HG03139 (cell line): ENCODE measurements at regions not wholly inside any gene's neighbourhood (a gene's known extent, or its start where the extent isn't known, plus 50 kb on each side); places are given as distances from the start of the nearest gene placed in this dataset.
A peak's percentile ranks its signal among the peaks of the same experiment; 100 is the strongest.
"Not testable (repeated sequence)": the region's sequence is repeated elsewhere in the genome, so short reads cannot be mapped to it uniquely, and the experiment has no call there.

Experiments
- ATAC-seq: cut with Tn5 transposase; IDR thresholded peaks from one replicate; pipeline ENCODE4 v1.9.1; 2021; ENCODE audit not compliant: unreplicated experiment

DNA sequence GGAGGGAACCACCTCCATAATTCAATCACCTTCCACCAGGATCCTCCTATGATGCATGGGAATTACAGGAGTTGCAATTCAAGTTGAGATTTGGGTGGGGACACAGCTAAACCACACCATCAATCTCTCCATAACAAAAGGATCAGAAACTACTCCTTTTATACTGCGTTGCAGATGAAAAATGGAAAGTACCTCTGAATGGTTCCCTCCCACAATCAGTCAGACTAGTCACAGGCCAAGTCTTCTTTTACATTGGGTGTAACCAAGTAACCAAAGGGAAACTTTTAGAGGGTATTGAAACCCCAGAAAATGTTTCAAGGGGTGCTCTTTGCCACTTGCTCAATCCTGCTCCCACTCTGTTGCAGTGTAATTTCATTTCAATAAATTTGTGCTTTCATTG lies 504.3 kb upstream of the CNTN3 start:
- ATAC-seq = no peak

GRCh38 chr3:75126556-75126955 lies 512.1 kb upstream of the CNTN3 start:
- ATAC-seq = no peak

DNA sequence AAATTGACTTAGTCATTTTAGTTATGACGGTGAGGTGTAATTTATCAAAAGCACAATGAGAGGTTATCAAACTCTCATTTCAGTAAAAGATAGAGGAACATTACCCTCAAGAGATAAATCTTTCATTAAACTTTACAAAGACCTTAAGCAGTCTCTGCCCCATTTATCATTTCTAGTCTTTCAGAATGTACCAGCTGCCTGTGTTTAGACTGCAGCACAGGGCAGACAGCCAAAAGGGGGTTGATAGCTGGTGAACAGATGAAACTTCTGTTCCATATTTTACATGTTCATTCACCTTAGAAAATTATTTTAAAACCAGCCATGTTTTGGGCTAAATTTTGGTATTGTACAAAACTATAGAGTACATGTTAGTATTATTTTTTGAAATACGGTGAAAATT lies 514.6 kb upstream of the CNTN3 start:
- no peak for ATAC-seq

DNA sequence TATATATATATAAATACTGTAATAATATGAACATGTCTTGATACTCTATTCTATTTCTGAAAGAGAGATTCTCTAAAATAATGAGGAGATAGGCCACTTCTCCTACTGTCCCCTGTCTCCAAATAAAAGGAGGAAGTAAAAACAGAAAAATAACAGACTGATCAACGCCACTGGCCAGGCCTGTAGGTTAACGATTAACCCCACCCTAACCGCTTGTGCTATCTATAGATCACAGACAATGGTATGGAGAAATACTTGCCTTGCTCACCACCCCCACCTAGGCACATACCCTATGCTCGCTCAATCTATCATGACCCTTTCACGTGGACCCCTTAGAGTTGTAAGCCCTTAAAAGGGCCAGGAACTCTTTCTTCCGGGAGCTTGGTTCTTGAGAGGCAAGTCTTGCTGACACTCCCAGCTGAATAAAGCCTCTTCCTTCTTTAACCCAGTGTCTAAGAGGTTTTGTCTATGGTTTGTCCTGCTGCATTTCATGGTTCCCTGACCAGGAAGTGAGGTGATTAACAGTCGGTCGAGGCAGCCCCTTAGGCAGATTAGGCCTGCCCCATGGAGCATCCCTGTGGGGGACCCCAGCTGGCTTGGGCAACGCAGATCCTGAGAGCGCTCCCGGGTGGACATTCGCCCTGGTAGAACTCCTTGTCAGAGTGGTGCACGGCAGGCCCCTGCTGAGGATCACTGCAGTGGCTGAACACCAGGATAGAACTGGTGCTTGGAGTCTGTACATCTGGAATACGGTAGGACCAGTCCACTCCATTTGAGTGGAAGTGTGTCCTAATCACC lies 521.8 kb upstream of the CNTN3 start:
- no peak for ATAC-seq

DNA sequence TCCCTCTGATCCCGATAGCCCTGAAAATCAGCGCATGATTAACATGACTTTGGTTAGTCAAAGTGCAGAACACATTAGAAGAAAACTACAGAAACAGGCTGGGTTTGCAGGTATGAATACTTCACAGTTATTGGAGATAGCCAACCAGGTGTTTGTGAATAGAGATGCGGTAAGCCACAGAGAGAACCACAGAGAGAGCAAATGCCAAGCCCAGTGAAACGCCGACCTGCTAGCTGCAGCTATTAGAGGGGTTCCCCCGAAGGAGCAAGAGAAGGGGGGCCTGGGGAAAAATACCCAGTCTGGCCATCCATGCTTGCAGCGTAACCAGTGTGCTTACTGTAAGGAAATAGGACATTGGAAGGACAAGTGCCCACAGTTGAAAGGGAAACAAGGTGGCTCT lies 523.9 kb upstream of the CNTN3 start:
- no peak for ATAC-seq

- no peak for ATAC-seq
Measured at GRCh38 chr3:75140904-75141615, 523.1 kb upstream of the FRG2C start.

DNA sequence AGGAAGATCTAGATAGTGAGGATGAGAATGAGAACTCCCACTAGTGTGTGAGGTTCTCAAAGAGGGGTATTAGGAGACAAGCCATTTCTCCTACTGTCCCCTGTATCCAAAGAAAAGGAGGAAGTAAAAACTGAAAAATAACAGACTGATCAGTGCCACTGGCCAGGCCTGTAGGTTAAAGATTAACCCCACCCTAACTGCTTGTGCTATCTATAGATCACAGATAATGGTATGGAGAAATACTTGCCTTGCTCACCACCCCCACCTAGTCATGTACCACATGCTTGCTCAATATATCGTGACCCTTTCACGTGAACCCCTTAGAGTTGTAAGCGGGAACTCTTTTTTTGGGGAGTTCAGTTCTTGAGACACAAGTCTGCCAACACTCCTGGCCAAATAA lies 519.7 kb upstream of the FRG2C start:
- ATAC-seq = no peak

DNA sequence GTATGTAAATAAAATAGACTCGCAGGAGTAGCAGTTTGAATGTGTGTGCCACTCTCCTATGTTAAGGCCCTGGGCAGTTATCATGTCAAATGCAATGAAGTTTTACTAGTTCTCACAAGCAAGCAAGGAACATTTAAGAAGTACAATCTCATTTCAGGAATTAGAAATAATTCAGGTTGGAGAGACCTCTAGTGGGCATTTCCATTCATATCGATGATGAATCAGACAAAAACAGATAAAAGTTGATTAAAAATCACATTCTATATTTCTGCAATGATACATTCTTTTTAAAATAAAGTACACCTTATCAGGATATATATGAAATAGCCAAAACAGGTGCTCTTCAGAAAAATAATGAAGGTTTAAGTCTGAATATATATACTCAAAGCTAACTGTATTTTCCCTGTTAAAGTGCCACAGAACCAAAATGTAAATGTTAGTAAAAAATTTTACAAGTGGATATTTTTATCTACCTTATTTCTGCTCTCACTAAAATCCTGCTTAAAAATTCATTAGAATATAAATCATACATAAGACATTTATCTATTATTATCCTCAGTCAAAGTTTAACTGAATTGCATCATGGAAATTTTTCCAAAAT lies 492.4 kb upstream of the FRG2C start:
- no peak for ATAC-seq

DNA sequence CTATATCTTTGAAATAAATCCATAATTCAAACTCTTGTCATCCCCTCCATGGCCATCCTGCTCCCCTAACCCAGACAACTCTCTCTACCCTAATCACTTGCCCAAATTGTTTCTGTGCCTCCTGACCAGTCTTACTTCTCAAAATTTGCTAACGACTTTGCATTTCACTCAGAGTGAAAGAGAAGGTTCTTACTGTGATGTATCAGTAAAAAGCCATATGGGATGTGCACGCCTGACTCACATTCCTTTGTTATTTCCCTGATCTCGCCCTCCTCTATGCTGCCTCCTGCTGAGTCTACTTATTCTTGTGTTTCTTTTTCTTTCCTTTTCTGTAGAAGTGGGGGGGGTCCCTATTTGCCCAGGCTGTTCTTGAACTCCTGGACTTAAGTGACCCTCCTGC lies 487.2 kb upstream of the FRG2C start:
- no peak for ATAC-seq

- no peak for ATAC-seq
Measured at GRCh38 chr3:75180235-75180944, 483.7 kb upstream of the FRG2C start.

DNA sequence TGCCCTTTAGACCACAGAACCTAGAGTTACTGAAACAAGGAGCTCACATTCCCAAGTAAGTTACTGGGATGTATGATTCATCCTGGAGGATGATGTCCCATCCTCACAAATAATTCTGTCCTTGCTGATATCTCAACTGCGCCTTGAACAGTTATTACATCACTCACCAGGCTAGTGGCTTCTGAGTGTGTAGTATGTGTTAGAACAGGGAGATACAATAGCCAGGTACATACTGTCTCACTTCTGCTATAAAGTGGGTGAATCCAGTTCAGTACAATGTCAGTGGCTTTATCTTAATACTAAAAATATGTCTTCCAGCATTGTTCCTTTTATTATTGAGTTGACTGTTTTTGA lies 483.2 kb upstream of the FRG2C start:
- ATAC-seq = no peak

DNA sequence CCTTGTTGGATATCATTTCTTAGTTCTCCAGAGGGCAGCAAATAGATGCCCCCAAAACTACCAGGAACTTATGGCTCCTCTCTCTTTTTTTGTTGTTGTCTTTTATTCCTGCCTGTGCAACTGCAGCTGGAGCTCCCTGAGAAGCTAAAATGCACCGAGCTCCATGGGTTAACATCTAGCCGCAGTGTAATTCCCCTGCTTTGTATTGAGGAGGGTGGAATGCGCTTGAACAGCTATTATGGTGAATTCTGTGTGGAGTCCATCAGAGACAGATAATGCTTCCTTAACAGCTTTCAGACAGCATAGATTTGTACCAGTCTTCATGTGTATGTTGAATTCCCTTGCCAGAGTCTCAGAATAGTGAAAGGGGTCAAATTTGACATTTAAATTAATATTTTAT lies 475.2 kb upstream of the FRG2C start:
- ATAC-seq = no peak

DNA sequence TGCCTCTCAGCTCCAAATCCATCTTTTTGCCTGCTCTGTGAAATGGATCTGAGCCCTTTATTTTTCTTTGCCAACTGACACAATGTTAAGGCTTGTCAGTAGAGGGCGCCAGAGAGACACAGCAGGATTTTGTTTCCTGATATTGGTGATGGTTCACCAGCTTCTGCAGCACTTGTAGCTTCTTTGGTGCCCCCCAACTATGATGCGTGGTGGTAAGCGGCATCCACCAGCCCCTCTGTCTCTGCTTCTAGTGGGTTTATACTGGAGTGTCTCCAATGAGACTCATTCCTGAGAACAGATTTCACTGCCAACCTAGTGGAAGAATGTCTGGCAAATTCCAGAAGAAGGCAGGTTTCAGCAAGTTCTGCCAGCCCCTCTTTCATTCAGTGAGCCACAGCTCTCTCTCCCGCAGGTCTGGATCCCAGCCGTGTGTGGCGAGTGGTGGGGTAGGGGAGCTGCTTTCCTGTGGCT lies 471.9 kb upstream of the FRG2C start:
- peak; percentile 85 for ATAC-seq

DNA sequence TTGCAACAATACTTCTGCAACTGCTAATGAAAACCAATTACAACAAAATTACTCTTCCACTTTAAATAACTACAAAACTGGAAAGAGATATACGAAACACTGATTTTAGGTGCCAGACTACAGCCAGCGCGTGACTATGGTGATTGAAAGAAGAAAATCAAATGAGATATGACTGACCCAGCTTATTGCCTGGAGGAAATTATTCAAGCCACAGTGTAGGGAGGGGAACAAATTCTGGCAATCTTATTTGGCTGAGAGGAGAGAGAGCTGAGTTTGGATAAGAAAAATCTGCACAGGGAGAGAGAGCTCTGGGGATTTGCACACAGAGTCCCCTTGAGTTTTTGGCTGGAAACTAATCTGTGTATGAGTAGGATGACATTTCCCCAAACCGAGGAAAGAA lies 470.3 kb upstream of the FRG2C start:
- no peak for ATAC-seq

DNA sequence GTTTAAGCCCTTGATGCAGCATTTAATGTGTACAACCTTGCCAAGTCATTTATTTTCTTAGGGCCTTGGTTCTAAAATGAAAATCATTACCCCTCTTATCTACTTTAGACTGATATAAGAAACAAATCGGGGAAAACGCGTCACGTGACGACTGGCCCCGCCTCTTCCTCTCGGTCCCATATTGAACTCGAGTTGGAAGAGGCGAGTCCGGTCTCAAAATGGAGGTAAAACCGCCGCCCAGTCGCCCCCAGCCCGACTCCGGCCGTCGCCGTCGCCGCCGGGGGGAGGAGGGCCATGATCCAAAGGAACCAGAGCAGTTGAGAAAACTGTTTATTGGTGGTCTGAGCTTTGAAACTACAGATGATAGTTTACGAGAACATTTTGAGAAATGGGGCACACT lies 449.8 kb upstream of the FRG2C start:
- not testable (repeated sequence) for ATAC-seq

- no peak for ATAC-seq
Measured at GRCh38 chr3:75218577-75218976, 445.6 kb upstream of the FRG2C start.

GRCh38 chr3:75220932-75221331 lies 443.2 kb upstream of the FRG2C start:
- no peak for ATAC-seq

- ATAC-seq = no peak
Measured at GRCh38 chr3:75224412-75224811, 439.7 kb upstream of the FRG2C start.

DNA sequence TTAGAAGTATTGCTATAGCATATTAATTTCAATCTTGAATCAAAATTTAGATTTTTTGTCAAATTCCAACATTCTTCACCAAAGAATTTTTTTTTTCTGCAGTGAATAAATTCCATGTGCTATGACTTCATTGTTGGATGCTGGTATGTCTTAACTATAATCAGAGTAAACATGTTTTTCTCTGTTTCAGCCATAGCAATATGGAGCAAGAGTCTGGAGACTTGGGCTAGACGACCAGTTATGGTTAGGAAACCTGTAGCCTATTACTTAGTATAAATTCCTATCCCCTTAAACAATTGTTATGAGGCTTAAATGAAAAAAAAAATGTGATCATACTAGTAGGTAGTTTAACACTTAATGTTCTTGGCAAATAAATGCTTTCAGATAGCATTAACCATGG lies 431.9 kb upstream of the FRG2C start:
- no peak for ATAC-seq

- ATAC-seq = no peak
Measured at GRCh38 chr3:75235631-75236030, 428.5 kb upstream of the FRG2C start.

DNA sequence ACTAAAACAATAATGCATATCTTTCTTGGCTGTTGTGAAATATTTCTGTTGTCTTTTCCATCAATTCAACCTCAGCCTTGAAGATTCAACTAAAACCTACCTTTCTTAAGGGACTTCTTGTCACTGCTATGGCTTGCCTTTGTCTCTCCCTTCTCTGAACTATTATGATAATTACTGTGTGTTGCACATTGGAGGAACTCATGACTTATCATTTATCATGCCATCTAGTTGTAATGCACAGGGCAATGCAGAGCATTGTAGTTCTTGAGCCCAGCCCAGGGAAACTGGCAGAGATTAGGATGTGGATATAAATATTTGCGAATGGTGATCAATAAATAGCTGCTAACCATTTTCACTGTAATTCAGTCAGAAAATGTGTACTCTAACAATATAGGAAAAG lies 427.1 kb upstream of the FRG2C start:
- no peak for ATAC-seq

GRCh38 chr3:75237477-75237876 lies 426.7 kb upstream of the FRG2C start:
- ATAC-seq = no peak
